Right lobe of liver (tissue), 4 donors: ENCODE measurements at regions not wholly inside any gene's neighbourhood (a gene's known extent, or its start where the extent isn't known, plus 50 kb on each side); places are given as distances from the start of the nearest gene placed in this dataset.

Experiments
- CTCF ChIP-seq, 4 donors: fragments of 200-600 bp in 3 of 4; fragments of 450-650 bp in 1 of 4; IDR thresholded peaks; one replicate each; pipeline versions ENCODE4 v1.5.1 to v1.8.0; 2016 to 2022; ENCODE audit warnings: antibody characterized with exemption in 4 of 4, mild to moderate bottlenecking in 2 of 4
- POLR2A ChIP-seq: fragments of 450-650 bp; IDR thresholded peaks from one replicate; pipeline ENCODE4 v1.6.1; 2017; ENCODE audit warnings: antibody characterized with exemption, mild to moderate bottlenecking
- donor health status: DM: no; HTN: no; CAD: no.
- donor health status: DM: no; HTN: no; CAD: no.
- donor health status: DM: no; HTN: yes; CAD: no.

- TF ChIP-seq CTCF (IDR thresholded peaks at IDR 0.05) (no peak), POLR2A (no peak)
These were observed 301.1 kb downstream of the PAX3 start for GRCh38 chr2:221997683-221998082.
